Stimulated activated naive B cell treated with anti-CD40 and anti-IgM and Interleukin-4, amounts not matched to agents 10 μg/mL and 1 μg/mL and 100 μg/mL, for 72 hours (primary cell): ENCODE measurements at regions not wholly inside any gene's neighbourhood (a gene's known extent, or its start where the extent isn't known, plus 50 kb on each side); places are given as distances from the start of the nearest gene placed in this dataset.
A peak's percentile ranks its signal among the peaks of the same experiment; 100 is the strongest.

Experiments used
- ATAC-seq, 2 donors: fragments of 150-1000 bp; cut with Tn5 transposase; replicated peaks; 2 replicates each; pipeline ENCODE4 v1.10.0; 2021; ENCODE audit warnings: moderate library complexity in 1 of 2
- DNase-seq: peaks from one replicate; pipeline ENCODE4 v3.0.0; 2021
- H3K27ac Mint-ChIP-seq: one replicate; pipeline ENCODE4 v1.8.0; 2022; ENCODE audit warnings: mild to moderate bottlenecking, mixed read lengths
- H3K27me3 Mint-ChIP-seq, 2 donors: one replicate each; pipeline ENCODE4 v1.8.0; 2022; ENCODE audit warnings: mixed read lengths in 2 of 2
- H3K36me3 Mint-ChIP-seq, 2 donors: one replicate each; pipeline ENCODE4 v1.8.0; 2022; ENCODE audit warnings: mixed read lengths in 2 of 2, mild to moderate bottlenecking in 1 of 2
- H3K4me1 Mint-ChIP-seq, 2 donors: one replicate each; pipeline ENCODE4 v1.8.0; 2022; ENCODE audit warnings: mixed read lengths in 2 of 2, mild to moderate bottlenecking in 1 of 2
- H3K4me3 Mint-ChIP-seq, 2 donors: one replicate each; pipeline ENCODE4 v1.8.0; 2022; ENCODE audit warnings: mild to moderate bottlenecking in 2 of 2, mixed read lengths in 2 of 2, moderate library complexity in 1 of 2
- H3K9me3 Mint-ChIP-seq, 2 donors: one replicate each; pipeline ENCODE4 v1.8.0; 2022; ENCODE audit warnings: mixed read lengths in 2 of 2, mild to moderate bottlenecking in 1 of 2

- peaks cover 4 to 6% of the 10 kb centered on the region in 2 donors for H3K9me3 Mint-ChIP-seq
- no peak for ATAC-seq
- peak overlapping the region; percentile 25 for H3K27ac Mint-ChIP-seq
- H3K27me3 Mint-ChIP-seq: no peaks in the 10 kb centered on the region
- H3K4me1 Mint-ChIP-seq: peaks cover 5 to 9% of the 10 kb centered on the region in 2 donors
- DNase-seq: no peak
- peaks cover 1 to 6% of the 10 kb centered on the region in 2 donors for H3K36me3 Mint-ChIP-seq
- H3K4me3 Mint-ChIP-seq: no peak overlapping the region
These were observed 333.6 kb upstream of the MEF2C start for GRCh38 chr5:89216606-89217005.

GRCh38 chr5:89213573-89213972 lies 330.6 kb upstream of the MEF2C start:
- H3K4me3 Mint-ChIP-seq: no peak overlapping the region
- no peaks in the 10 kb centered on the region for H3K27me3 Mint-ChIP-seq
- peaks cover 0 to 7% of the 10 kb centered on the region in 2 donors for H3K9me3 Mint-ChIP-seq
- peaks cover 4 to 12% of the 10 kb centered on the region in 2 donors for H3K4me1 Mint-ChIP-seq
- H3K36me3 Mint-ChIP-seq: peaks cover 0 to 2% of the 10 kb centered on the region in 2 donors
- H3K27ac Mint-ChIP-seq: no peak overlapping the region
- DNase-seq (no peak), ATAC-seq (no peak)

DNA sequence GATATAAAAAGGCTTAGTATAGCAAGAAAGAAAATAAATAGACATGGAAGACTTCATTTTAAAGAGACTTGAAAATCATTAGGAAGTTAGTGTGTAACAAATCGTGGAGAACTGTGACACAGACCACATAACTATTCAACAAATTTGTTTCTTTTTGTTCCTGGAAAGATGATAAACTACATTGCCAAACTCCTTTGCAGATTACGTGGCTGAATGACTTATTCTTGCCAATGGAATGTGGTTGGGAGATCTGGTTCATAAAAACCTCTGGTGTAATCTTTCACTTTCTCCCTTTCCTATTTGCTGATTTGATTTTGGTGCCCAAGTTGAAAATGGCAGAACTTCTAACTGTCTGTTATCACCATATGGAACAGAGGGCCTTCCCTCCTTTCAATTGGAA lies 328.9 kb upstream of the MEF2C start:
- DNase-seq (no peak), ATAC-seq (no peak)
- H3K9me3 Mint-ChIP-seq: peaks cover 4 to 10% of the 10 kb centered on the region in 2 donors
- peaks cover 4 to 12% of the 10 kb centered on the region in 2 donors for H3K4me1 Mint-ChIP-seq
- H3K27ac Mint-ChIP-seq: no peak overlapping the region
- no peaks in the 10 kb centered on the region for H3K27me3 Mint-ChIP-seq
- H3K4me3 Mint-ChIP-seq: no peak overlapping the region
- H3K36me3 Mint-ChIP-seq: no peaks in the 10 kb centered on the region

DNA sequence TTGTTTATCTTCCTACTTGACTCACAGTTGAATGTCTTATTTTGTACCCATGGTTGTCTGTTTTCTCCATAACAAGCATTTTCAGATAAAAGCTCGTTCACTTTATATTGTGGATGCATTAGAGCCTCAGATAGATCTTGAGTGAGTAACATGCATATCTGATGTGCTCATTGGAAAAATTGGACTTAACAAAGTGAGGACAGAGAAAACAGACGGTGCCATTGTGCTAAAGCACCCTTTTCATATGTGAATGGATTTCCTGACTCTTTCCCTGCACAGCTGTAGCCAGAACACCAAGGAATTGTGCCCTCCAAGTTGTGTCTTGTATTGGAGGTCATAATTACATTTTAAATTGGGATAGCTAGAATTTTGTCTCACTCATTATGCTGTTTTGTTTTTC lies 325.8 kb upstream of the MEF2C start:
- no peak for ATAC-seq
- H3K4me1 Mint-ChIP-seq: peaks cover 4 to 12% of the 10 kb centered on the region in 2 donors
- H3K36me3 Mint-ChIP-seq: no peaks in the 10 kb centered on the region
- no peaks in the 10 kb centered on the region for H3K27me3 Mint-ChIP-seq
- H3K9me3 Mint-ChIP-seq: peaks cover 4 to 10% of the 10 kb centered on the region in 2 donors
- H3K4me3 Mint-ChIP-seq: no peak overlapping the region
- DNase-seq: no peak
- no peak overlapping the region for H3K27ac Mint-ChIP-seq

- DNase-seq (no peak), ATAC-seq (no peak)
- Mint-ChIP-seq H3K4me3 (no peak overlapping the region), H3K27ac (no peak overlapping the region), H3K4me1 (peaks cover 4 to 12% of the 10 kb centered on the region in 2 donors), H3K36me3 (no peaks in the 10 kb centered on the region), H3K9me3 (peaks cover 4 to 10% of the 10 kb centered on the region in 2 donors), H3K27me3 (no peaks in the 10 kb centered on the region)
These were observed 325.4 kb upstream of the MEF2C start for GRCh38 chr5:89208392-89208791.

GRCh38 chr5:89204756-89205155 lies 321.8 kb upstream of the MEF2C start:
- Mint-ChIP-seq H3K27ac (no peak overlapping the region), H3K27me3 (no peaks in the 10 kb centered on the region), H3K4me1 (no peaks in the 10 kb centered on the region), H3K4me3 (no peak overlapping the region), H3K36me3 (peaks cover under 1 to 8% of the 10 kb centered on the region in 2 donors), H3K9me3 (peaks cover 6 to 15% of the 10 kb centered on the region in 2 donors)
- DNase-seq (no peak), ATAC-seq (no peak)

DNA sequence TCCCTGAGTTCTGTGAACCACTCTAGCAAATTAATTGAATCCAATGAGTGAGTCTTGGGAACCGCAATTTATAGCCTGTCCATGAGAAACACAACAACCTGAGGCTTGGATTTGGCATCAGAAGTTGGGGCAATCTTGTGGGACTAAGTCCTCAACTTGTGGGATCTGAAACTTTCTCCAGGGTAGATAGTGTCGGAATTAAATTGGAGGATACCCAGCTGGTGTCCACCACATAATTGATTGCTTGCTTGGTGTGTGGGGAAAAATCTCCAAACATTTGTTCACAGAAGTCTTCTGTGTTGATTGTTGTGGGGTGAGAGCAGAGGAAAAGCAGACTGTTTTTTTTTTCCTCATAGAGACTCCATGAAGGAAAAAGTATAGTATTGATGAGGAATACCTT lies 320.6 kb upstream of the MEF2C start:
- Mint-ChIP-seq H3K4me1 (no peaks in the 10 kb centered on the region), H3K27me3 (no peaks in the 10 kb centered on the region), H3K9me3 (peaks cover 12 to 15% of the 10 kb centered on the region in 2 donors), H3K4me3 (no peak overlapping the region), H3K36me3 (peaks cover 7 to 16% of the 10 kb centered on the region in 2 donors), H3K27ac (no peak overlapping the region)
- DNase-seq (no peak), ATAC-seq (no peak)

DNA sequence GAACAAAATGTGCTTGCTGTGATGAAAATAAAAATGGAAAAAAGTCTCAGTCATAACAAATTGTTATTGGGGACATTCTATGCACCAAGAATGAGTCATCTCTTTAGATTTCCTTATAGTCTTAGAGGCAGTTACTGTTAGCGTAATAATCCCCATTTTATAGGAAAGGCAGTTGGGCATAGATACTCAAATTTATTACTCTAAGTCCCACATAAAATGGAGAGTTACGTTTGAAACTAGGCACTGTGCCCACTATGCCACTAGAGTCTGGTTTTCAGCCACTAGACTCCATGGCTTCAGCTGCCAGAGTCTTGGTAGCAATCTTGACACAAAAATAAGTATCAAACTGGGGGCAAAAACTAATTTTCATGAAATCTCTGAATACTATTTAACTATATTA lies 317.9 kb upstream of the MEF2C start:
- H3K4me1 Mint-ChIP-seq: no peaks in the 10 kb centered on the region
- no peak overlapping the region for H3K27ac Mint-ChIP-seq
- peaks cover 18 to 34% of the 10 kb centered on the region in 2 donors for H3K36me3 Mint-ChIP-seq
- DNase-seq (no peak), ATAC-seq (no peak)
- H3K9me3 Mint-ChIP-seq: peaks cover 26 to 29% of the 10 kb centered on the region in 2 donors
- no peaks in the 10 kb centered on the region for H3K27me3 Mint-ChIP-seq
- no peak overlapping the region for H3K4me3 Mint-ChIP-seq

GRCh38 chr5:89199306-89199705 lies 316.3 kb upstream of the MEF2C start:
- Mint-ChIP-seq H3K27ac (no peak overlapping the region), H3K4me3 (no peak overlapping the region), H3K9me3 (peaks cover 32% of the 10 kb centered on the region in 2 donors), H3K36me3 (peaks cover 23 to 43% of the 10 kb centered on the region in 2 donors), H3K27me3 (no peaks in the 10 kb centered on the region), H3K4me1 (no peaks in the 10 kb centered on the region)
- no peak for ATAC-seq
- DNase-seq: no peak

GRCh38 chr5:89191374-89191773 lies 308.4 kb upstream of the MEF2C start:
- ATAC-seq (peak; percentile 36 to 51), DNase-seq (no peak)
- Mint-ChIP-seq H3K4me3 (no peak overlapping the region), H3K9me3 (peaks cover 6 to 10% of the 10 kb centered on the region in 2 donors), H3K27ac (no peak overlapping the region), H3K27me3 (no peaks in the 10 kb centered on the region), H3K4me1 (peaks cover 3 to 6% of the 10 kb centered on the region in 2 donors), H3K36me3 (peaks cover 8 to 13% of the 10 kb centered on the region in 2 donors)

GRCh38 chr5:89190515-89191265 lies 307.7 kb upstream of the MEF2C start:
- H3K27ac Mint-ChIP-seq: no peak overlapping the region
- peaks cover 3 to 6% of the 10 kb centered on the region in 2 donors for H3K4me1 Mint-ChIP-seq
- no peaks in the 10 kb centered on the region for H3K27me3 Mint-ChIP-seq
- peaks cover 6 to 7% of the 10 kb centered on the region in 2 donors for H3K9me3 Mint-ChIP-seq
- DNase-seq (no peak), ATAC-seq (no peak)
- peaks cover 8 to 13% of the 10 kb centered on the region in 2 donors for H3K36me3 Mint-ChIP-seq
- H3K4me3 Mint-ChIP-seq: no peak overlapping the region

DNA sequence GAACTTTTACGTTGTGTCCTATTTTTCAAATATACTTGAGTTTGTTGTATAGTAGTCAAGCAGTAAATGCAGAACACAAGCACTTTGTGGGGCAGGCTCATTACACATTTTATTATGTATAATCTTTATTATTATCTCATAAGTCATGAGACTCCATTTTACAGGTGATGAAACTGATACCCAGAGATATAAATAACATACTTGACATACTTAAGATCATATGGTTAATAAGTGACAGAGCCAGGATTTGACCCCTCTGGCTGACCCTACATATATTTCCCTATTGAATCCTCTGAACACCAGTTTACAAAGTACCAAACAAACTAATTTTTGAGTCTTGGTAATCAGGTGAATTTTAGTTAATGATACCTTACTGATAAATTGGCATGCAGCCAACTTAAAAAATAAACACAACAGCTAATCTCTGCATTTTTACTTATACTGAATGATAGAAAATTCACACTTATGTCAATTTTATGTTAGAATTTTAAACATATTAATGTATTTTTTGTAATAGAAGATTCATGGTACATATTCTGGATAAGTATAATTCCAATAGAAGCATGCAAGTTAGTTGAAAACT lies 305.0 kb upstream of the MEF2C start:
- Mint-ChIP-seq H3K27me3 (no peaks in the 10 kb centered on the region), H3K27ac (no peak overlapping the region), H3K4me3 (no peak overlapping the region), H3K4me1 (peaks cover 3 to 6% of the 10 kb centered on the region in 2 donors), H3K9me3 (peaks cover 0 to 5% of the 10 kb centered on the region in 2 donors), H3K36me3 (peaks cover 0 to 3% of the 10 kb centered on the region in 2 donors)
- ATAC-seq (no peak), DNase-seq (no peak)

DNA sequence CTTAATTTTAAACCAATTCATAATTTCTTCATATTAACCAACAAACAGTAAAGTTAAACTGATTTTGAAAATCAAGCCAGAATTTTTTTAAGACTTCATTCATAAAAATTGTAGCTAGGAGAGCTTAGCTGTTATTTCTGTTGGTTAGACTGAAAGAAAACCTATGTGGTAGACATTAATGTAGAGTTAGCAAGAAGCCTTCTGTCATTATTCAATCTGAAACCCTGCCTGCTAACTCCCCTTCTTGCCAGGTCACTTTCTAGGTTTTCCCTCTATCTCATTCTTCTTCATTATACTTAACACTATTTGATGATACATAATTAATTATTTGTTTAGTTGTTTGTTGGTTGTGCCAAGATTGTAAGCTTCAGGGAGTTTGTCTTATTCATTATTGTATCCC lies 304.3 kb upstream of the MEF2C start:
- Mint-ChIP-seq H3K27ac (no peak overlapping the region), H3K9me3 (peaks cover 0 to 5% of the 10 kb centered on the region in 2 donors), H3K4me3 (no peak overlapping the region)

DNA sequence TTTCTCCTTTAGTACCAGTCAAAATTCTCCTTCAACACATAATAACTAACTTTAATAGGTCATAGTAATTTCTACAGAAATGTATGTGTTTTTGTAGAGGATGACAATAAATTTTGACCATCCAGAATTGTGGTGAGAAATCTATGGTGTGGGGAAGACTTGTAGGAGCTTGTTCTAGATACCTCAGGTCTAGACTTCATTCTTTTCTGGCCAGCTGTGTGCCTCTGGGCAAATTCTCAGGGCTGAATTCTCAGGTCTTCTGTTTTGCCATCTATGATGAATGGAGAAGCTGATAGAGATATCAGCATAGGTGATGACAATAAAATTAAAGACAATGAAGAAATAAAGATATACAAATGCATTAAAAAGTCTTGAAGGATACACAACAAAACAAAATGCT lies 298.6 kb upstream of the MEF2C start:
- no peak overlapping the region for H3K4me3 Mint-ChIP-seq
- H3K27ac Mint-ChIP-seq: no peak overlapping the region
- peaks cover 0 to 2% of the 10 kb centered on the region in 2 donors for H3K36me3 Mint-ChIP-seq
- peaks cover 2 to 6% of the 10 kb centered on the region in 2 donors for H3K4me1 Mint-ChIP-seq
- H3K9me3 Mint-ChIP-seq: peaks cover 0 to 3% of the 10 kb centered on the region in 2 donors
- no peak for DNase-seq
- no peaks in the 10 kb centered on the region for H3K27me3 Mint-ChIP-seq
- ATAC-seq: no peak

More for the DNA sequence above, 304.3 kb upstream of the MEF2C start:
- Mint-ChIP-seq H3K27me3 (no peaks in the 10 kb centered on the region), H3K36me3 (peaks cover 0 to 3% of the 10 kb centered on the region in 2 donors), H3K4me1 (peaks cover 3 to 5% of the 10 kb centered on the region in 2 donors)
- DNase-seq: no peak
- ATAC-seq: no peak

GRCh38 chr5:89179731-89180130 lies 296.7 kb upstream of the MEF2C start:
- H3K27ac Mint-ChIP-seq: no peak overlapping the region
- ATAC-seq (no peak), DNase-seq (no peak)
- peaks cover 2 to 6% of the 10 kb centered on the region in 2 donors for H3K4me1 Mint-ChIP-seq
- peaks cover 0 to 6% of the 10 kb centered on the region in 2 donors for H3K9me3 Mint-ChIP-seq
- no peak overlapping the region for H3K4me3 Mint-ChIP-seq
- no peaks in the 10 kb centered on the region for H3K27me3 Mint-ChIP-seq
- H3K36me3 Mint-ChIP-seq: peaks cover 0 to 2% of the 10 kb centered on the region in 2 donors
